Fibroblast of lung (primary cell): ENCODE measurements at regions not wholly inside any gene's neighbourhood (a gene's known extent, or its start where the extent isn't known, plus 50 kb on each side); places are given as distances from the start of the nearest gene placed in this dataset.

Experiments
- DNase-seq, 2 donors: peaks; one replicate each; pipeline versions ENCODE4 v3.0.0 to v3.0.0-alpha.2; 2010; ENCODE audit warnings: low read depth in 2 of 2
- H2AFZ ChIP-seq: 2 replicates; pipeline ENCODE4 v1.5.1; 2012; ENCODE audit warnings: low read length, control low read depth, inconsistent platforms
- H3K27ac ChIP-seq: 2 replicates; pipeline ENCODE4 v1.5.1; 2011; ENCODE audit warnings: low read length, control low read depth; ENCODE audit not compliant: insufficient read depth
- H3K27me3 ChIP-seq: 2 replicates; pipeline ENCODE4 v1.5.1; 2011; ENCODE audit warnings: mild to moderate bottlenecking, low read length; ENCODE audit not compliant: control insufficient read depth, insufficient read depth
- H3K36me3 ChIP-seq: 2 replicates; pipeline ENCODE4 v1.5.1; 2011; ENCODE audit warnings: low read length; ENCODE audit not compliant: control insufficient read depth, insufficient read depth
- H3K4me1 ChIP-seq: 2 replicates; pipeline ENCODE4 v1.5.1; 2011; ENCODE audit warnings: low read length; ENCODE audit not compliant: control insufficient read depth, insufficient read depth; ENCODE audit errors: extremely low read depth
- H3K4me2 ChIP-seq: 2 replicates; pipeline ENCODE4 v1.5.1; 2011; ENCODE audit warnings: low read length, control low read depth; ENCODE audit not compliant: insufficient read depth; ENCODE audit errors: extremely low read depth
- H3K4me3 ChIP-seq, 4 experiments: fragments of 200-600 bp in 1 of 4; sonication (generic) in 1 of 4; replicated peaks in 1 of 4; 2 replicates each; pipeline ENCODE4 v1.5.1; 2011 to 2016; ENCODE audit warnings: low read length in 4 of 4, low read depth in 3 of 4, mild to moderate bottlenecking in 3 of 4, control low read depth in 2 of 4, inconsistent platforms in 1 of 4, mixed read lengths in 1 of 4; ENCODE audit not compliant: insufficient read depth in 1 of 4; ENCODE audit errors: control extremely low read depth in 1 of 4
- H3K79me2 ChIP-seq: 2 replicates; pipeline ENCODE4 v1.5.1; 2012; ENCODE audit warnings: mild to moderate bottlenecking, low read length, inconsistent platforms; ENCODE audit not compliant: control insufficient read depth, insufficient read depth
- H3K9ac ChIP-seq: 2 replicates; pipeline ENCODE4 v1.5.1; 2011; ENCODE audit warnings: mild to moderate bottlenecking, low read length, control low read depth; ENCODE audit not compliant: insufficient read depth
- H3K9me3 ChIP-seq: 2 replicates; pipeline ENCODE4 v1.5.1; 2012; ENCODE audit warnings: low read depth, low read length; ENCODE audit not compliant: control insufficient read depth, insufficient read depth
- H4K20me1 ChIP-seq: 2 replicates; pipeline ENCODE4 v1.5.1; 2011; ENCODE audit warnings: low read length; ENCODE audit not compliant: control insufficient read depth, insufficient read depth; ENCODE audit errors: extremely low read depth
- EZH2 ChIP-seq: IDR thresholded peaks from 2 replicates; pipeline ENCODE4 v1.5.1; 2012; ENCODE audit warnings: low read length, control low read depth, mild to moderate bottlenecking; ENCODE audit errors: missing control alignments
- TF ChIP-seq, protein P1 (sequence below), 2 donors: IDR thresholded peaks in 1 of 2; conservative IDR thresholded peaks in 1 of 2; 1 replicate in 1 of 2; 2 replicates in 1 of 2; pipeline ENCODE4 v1.5.1; 2011 to 2012; ENCODE audit warnings: low read length in 2 of 2, control low read depth in 1 of 2, inconsistent platforms in 1 of 2, low read depth in 1 of 2, mild to moderate bottlenecking in 1 of 2

DNA sequence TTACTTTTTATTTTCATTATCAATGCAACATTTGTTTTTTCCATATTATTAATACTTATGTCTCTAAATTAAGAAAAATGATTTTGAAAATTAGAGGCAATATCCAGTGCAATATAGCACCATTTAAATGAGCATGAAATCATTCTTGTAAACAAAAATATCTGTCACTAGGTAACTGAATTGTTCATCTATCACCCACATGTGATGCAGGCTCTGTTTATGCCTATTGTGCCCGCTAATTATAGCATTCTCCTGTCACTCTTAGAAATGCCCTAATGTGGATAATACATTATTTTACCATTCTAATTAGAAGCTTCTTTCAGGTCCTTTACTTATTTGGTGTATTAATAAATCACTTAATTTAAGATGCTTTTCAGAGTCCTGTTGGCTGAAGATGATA is 1332.4 kb downstream of the AACS start:
- Histone ChIP-seq H3K4me2 (no peak overlapping the region), H3K9ac (no peak overlapping the region), H4K20me1 (no peaks in the 10 kb centered on the region), H3K36me3 (no peaks in the 10 kb centered on the region), H3K27me3 (no peaks in the 10 kb centered on the region), H3K79me2 (no peaks in the 10 kb centered on the region), H3K4me1 (no peaks in the 10 kb centered on the region), H3K4me3 (no peak overlapping the region), H3K9me3 (no peaks in the 10 kb centered on the region), H3K27ac (no peak overlapping the region), H2AFZ (no peak overlapping the region)
- DNase-seq: no peak
- TF ChIP-seq, protein P1, sequence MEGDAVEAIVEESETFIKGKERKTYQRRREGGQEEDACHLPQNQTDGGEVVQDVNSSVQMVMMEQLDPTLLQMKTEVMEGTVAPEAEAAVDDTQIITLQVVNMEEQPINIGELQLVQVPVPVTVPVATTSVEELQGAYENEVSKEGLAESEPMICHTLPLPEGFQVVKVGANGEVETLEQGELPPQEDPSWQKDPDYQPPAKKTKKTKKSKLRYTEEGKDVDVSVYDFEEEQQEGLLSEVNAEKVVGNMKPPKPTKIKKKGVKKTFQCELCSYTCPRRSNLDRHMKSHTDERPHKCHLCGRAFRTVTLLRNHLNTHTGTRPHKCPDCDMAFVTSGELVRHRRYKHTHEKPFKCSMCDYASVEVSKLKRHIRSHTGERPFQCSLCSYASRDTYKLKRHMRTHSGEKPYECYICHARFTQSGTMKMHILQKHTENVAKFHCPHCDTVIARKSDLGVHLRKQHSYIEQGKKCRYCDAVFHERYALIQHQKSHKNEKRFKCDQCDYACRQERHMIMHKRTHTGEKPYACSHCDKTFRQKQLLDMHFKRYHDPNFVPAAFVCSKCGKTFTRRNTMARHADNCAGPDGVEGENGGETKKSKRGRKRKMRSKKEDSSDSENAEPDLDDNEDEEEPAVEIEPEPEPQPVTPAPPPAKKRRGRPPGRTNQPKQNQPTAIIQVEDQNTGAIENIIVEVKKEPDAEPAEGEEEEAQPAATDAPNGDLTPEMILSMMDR (conservative IDR thresholded peaks at IDR 0.05 in 1 of 2, IDR thresholded peaks at IDR 0.05 in 1 of 2; ENCODE audit: low read depth in 1 of 2, low read length in 2 of 2): no peak
- TF ChIP-seq EZH2: no peak

DNA sequence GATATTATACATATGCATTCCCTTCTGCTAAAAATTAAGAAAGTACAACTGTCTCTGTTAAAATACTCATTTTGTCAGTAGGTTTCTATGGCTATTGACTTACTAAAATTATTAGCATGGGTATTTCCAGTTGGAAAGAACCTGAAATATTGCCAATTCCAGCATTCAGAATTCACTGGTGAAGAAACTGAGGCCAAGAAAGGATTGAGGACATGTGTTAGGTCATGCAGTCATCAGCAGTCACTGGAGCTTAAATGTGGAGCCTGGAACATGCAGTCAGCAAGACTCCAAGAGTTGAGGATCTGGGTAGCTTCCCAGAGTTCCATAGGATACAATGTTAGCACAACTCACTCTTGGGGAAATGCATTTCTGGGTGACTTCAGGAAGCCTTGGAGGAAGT is 1335.6 kb downstream of the AACS start:
- Histone ChIP-seq H3K27ac (no peak overlapping the region), H3K36me3 (no peaks in the 10 kb centered on the region), H3K79me2 (no peaks in the 10 kb centered on the region), H3K4me2 (no peak overlapping the region), H3K9ac (no peak overlapping the region), H3K9me3 (no peaks in the 10 kb centered on the region), H3K27me3 (no peaks in the 10 kb centered on the region), H2AFZ (no peak overlapping the region), H3K4me3 (no peak overlapping the region), H4K20me1 (no peaks in the 10 kb centered on the region), H3K4me1 (no peaks in the 10 kb centered on the region)
- TF ChIP-seq, protein P1 (conservative IDR thresholded peaks at IDR 0.05 in 1 of 2, IDR thresholded peaks at IDR 0.05 in 1 of 2; ENCODE audit: low read depth in 1 of 2, low read length in 2 of 2): no peak
- no peak for TF ChIP-seq EZH2
- no peak for DNase-seq

DNA sequence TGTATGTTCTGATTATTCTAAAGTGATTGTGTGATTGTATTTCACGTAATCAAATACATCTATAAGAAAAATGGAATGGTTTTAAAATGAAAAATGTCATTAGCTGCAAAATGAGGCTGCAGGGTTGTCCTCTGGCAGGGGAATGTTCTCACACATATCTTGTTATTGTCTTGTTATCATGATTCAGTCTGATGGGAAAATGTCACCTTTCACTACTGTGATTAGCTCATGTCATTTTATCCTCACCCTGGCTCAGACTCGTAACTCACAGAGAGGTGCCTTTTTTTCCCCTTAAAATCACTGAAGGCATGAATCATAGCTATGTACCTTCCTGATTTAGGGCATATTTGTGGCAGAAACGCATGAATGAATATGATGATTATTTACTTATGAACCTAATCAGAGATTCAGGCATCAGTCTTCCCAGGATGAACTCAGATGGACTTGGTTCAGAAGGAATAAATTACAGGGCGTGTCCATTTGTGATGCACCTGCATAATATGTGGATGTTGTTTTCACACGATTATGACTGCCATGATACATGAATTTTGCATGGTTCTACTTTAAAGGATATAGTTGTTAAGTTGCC is 1339.2 kb downstream of the AACS start:
- no peaks in the 10 kb centered on the region for H3K4me1 ChIP-seq
- no peak overlapping the region for H3K9ac ChIP-seq
- H3K27me3 ChIP-seq: no peaks in the 10 kb centered on the region
- no peak overlapping the region for H3K27ac ChIP-seq
- H3K4me3 ChIP-seq: no peak overlapping the region
- H2AFZ ChIP-seq: no peak overlapping the region
- H3K36me3 ChIP-seq: no peaks in the 10 kb centered on the region
- no peaks in the 10 kb centered on the region for H3K79me2 ChIP-seq
- DNase-seq: peak in 1 of 2 donors; percentile 69
- no peaks in the 10 kb centered on the region for H3K9me3 ChIP-seq
- no peak for TF ChIP-seq EZH2
- TF ChIP-seq, protein P1 (conservative IDR thresholded peaks at IDR 0.05 in 1 of 2, IDR thresholded peaks at IDR 0.05 in 1 of 2; ENCODE audit: low read depth in 1 of 2, low read length in 2 of 2): no peak
- H4K20me1 ChIP-seq: no peaks in the 10 kb centered on the region
- no peak overlapping the region for H3K4me2 ChIP-seq
